ENCODE measurements at regions not wholly inside any gene's neighbourhood (a gene's known extent, or its start where the extent isn't known, plus 50 kb on each side); places are given as distances from the start of the nearest gene placed in this dataset.

DNA sequence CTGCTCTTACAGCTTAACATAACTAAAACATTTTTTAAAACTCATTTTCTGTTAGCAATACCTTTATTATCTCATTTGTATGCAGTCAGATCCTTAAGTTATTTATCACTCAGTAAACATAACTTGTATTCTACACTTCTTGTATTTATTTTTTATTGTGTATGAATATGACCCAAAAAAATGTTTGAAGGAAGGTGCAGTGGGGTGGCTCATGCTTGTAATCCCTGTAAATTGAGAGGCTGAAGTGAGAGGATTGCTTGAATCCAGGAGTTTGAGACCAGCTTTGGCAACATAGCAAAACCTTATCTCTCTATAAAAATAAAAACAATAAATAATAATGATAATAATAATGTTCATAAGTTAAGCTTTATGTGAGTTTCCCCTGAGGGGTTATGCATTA lies 1004.8 kb downstream of the SLITRK5 start:
- no peak overlapping the region for H3K9ac ChIP-seq (ENCODE audit: low read length)
- no peak for TF ChIP-seq EZH2phosphoT487 (IDR thresholded peaks at IDR 0.05; ENCODE audit: low read depth)
- TF ChIP-seq, protein P1, sequence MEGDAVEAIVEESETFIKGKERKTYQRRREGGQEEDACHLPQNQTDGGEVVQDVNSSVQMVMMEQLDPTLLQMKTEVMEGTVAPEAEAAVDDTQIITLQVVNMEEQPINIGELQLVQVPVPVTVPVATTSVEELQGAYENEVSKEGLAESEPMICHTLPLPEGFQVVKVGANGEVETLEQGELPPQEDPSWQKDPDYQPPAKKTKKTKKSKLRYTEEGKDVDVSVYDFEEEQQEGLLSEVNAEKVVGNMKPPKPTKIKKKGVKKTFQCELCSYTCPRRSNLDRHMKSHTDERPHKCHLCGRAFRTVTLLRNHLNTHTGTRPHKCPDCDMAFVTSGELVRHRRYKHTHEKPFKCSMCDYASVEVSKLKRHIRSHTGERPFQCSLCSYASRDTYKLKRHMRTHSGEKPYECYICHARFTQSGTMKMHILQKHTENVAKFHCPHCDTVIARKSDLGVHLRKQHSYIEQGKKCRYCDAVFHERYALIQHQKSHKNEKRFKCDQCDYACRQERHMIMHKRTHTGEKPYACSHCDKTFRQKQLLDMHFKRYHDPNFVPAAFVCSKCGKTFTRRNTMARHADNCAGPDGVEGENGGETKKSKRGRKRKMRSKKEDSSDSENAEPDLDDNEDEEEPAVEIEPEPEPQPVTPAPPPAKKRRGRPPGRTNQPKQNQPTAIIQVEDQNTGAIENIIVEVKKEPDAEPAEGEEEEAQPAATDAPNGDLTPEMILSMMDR (IDR thresholded peaks at IDR 0.05; ENCODE audit: low read depth, low read length) = no peak
- H3K4me3 ChIP-seq (ENCODE audit: low read length) = no peak overlapping the region
- no peaks in the 10 kb centered on the region for H3K36me3 ChIP-seq (replicated peaks; ENCODE audit: low read depth, low read length)
- no peak overlapping the region for H3K27ac ChIP-seq (ENCODE audit: low read length)
- H3K4me2 ChIP-seq (ENCODE audit: low read length) = no peak overlapping the region
- H3K4me1 ChIP-seq (ENCODE audit: low read length) = peaks cover 3% of the 10 kb centered on the region; the same call in 1 of the 2 replicates
- H3K27me3 ChIP-seq (ENCODE audit: low read depth, low read length) = no peaks in the 10 kb centered on the region
- no peaks in the 10 kb centered on the region for H4K20me1 ChIP-seq (ENCODE audit: insufficient read depth, low read length)
- no peaks in the 10 kb centered on the region for H3K79me2 ChIP-seq (ENCODE audit: low read length)
- H2AFZ ChIP-seq (ENCODE audit: low read depth, low read length) = no peak overlapping the region
- H3K9me3 ChIP-seq (ENCODE audit: insufficient read depth, low read length) = no peaks in the 10 kb centered on the region; the same call in 1 of the 2 replicates

DNA sequence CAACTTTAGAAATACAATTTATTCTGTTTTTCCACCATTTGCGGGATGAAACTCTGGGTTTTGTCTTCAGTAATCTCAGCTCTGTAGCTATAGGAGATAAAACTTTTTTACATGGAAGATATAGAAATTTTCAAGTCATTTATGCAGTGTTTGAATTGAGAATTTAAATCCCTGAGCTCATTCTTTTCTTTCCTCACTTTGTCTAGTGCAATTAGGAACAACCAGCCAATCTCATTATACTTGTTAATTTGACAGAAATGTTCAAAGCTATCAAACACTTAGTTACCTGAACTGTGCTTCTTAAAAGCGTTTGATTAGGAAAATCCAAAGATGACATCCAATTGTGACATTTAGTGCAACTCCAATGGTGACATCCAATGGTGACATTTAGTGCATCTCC lies 1014.3 kb downstream of the SLITRK5 start:
- Histone ChIP-seq H2AFZ (ENCODE audit: low read depth, low read length) (no peak overlapping the region), H3K27ac (ENCODE audit: low read length) (no peak overlapping the region), H3K27me3 (ENCODE audit: low read depth, low read length) (no peaks in the 10 kb centered on the region), H3K36me3 (replicated peaks; ENCODE audit: low read depth, low read length) (no peaks in the 10 kb centered on the region), H3K9ac (ENCODE audit: low read length) (no peak overlapping the region), H3K9me3 (ENCODE audit: insufficient read depth, low read length) (no peaks in the 10 kb centered on the region; the same call in 1 of the 2 replicates), H3K79me2 (ENCODE audit: low read length) (no peaks in the 10 kb centered on the region), H3K4me3 (ENCODE audit: low read length) (no peak overlapping the region), H4K20me1 (ENCODE audit: insufficient read depth, low read length) (no peaks in the 10 kb centered on the region), H3K4me1 (ENCODE audit: low read length) (no peaks in the 10 kb centered on the region), H3K4me2 (ENCODE audit: low read length) (no peak overlapping the region)
- TF ChIP-seq, protein P1 (IDR thresholded peaks at IDR 0.05; ENCODE audit: low read depth, low read length) = no peak
- no peak for TF ChIP-seq EZH2phosphoT487 (IDR thresholded peaks at IDR 0.05; ENCODE audit: low read depth)

DNA sequence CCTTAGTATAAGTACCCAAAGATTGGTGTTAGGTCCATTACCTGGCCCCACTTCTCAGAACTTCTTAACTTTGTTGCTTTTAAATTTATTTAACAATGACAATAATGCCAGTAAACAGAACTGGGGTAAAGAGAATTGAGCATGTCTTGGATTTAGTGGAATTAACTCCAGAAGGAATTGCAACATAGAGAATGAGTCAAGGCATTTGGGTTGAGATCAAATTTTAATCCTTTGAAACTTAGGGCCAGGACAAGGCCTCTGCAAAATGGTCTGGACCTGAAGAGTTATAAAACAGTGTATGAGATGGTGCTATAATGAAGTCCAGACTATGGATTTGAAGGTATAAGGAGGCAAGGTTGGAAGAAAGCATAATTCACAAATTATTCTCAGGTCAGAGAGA lies 1030.4 kb downstream of the SLITRK5 start:
- Histone ChIP-seq H3K4me3 (ENCODE audit: low read length) (no peak overlapping the region), H3K9me3 (ENCODE audit: insufficient read depth, low read length) (no peaks in the 10 kb centered on the region), H3K9ac (ENCODE audit: low read length) (no peak overlapping the region), H2AFZ (ENCODE audit: low read depth, low read length) (no peak overlapping the region), H3K79me2 (ENCODE audit: low read length) (no peaks in the 10 kb centered on the region), H3K27me3 (ENCODE audit: low read depth, low read length) (no peaks in the 10 kb centered on the region), H3K4me2 (ENCODE audit: low read length) (no peak overlapping the region), H3K36me3 (replicated peaks; ENCODE audit: low read depth, low read length) (no peaks in the 10 kb centered on the region), H4K20me1 (ENCODE audit: insufficient read depth, low read length) (no peaks in the 10 kb centered on the region), H3K27ac (ENCODE audit: low read length) (no peak overlapping the region), H3K4me1 (ENCODE audit: low read length) (peaks cover 12% of the 10 kb centered on the region; the same call in 1 of the 2 replicates)
- TF ChIP-seq, protein P1 (IDR thresholded peaks at IDR 0.05; ENCODE audit: low read depth, low read length) = no peak
- no peak for TF ChIP-seq EZH2phosphoT487 (IDR thresholded peaks at IDR 0.05; ENCODE audit: low read depth)

DNA sequence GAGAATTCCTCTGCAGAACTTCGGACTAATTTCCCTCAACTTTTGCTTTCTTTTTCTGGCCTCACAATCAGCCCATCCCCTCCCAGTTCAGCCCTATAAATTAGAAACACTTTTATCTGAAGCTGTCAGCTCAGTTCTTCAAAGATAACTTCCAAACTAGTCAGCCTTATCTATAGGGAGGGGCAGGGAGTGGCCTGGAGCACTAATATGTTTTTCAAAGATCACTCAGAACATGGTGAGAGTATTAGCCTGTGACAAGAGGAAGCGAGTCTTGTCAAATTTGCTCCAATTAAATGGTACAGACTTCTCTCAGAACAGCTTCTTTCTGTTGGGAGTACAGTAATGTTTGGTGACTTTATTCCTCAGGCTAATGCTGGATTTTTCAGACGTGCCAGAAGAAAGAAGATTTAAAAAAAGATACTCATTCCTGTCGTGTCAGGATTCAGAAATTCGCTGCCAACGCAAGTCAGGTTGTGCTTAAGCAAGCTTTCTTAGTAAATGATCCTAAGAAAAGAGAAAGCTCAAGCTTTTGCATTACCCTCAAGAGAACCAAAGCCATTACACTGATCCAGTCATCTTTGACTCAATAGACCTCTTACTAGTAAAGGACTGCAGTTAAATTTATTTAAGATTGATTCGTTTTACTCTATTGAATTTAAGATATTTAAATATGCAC lies 1033.6 kb downstream of the SLITRK5 start:
- H3K79me2 ChIP-seq (ENCODE audit: low read length) = no peaks in the 10 kb centered on the region
- H3K27me3 ChIP-seq (ENCODE audit: low read depth, low read length) = no peaks in the 10 kb centered on the region
- peak overlapping the region; percentile 32 for H3K9ac ChIP-seq (ENCODE audit: low read length)
- TF ChIP-seq EZH2phosphoT487 (IDR thresholded peaks at IDR 0.05; ENCODE audit: low read depth) = no peak
- TF ChIP-seq, protein P1 (IDR thresholded peaks at IDR 0.05; ENCODE audit: low read depth, low read length) = no peak
- no peaks in the 10 kb centered on the region for H4K20me1 ChIP-seq (ENCODE audit: insufficient read depth, low read length)
- peak overlapping the region; percentile 67 for H3K4me2 ChIP-seq (ENCODE audit: low read length)
- H2AFZ ChIP-seq (ENCODE audit: low read depth, low read length) = peak overlapping the region; percentile 96
- no peaks in the 10 kb centered on the region for H3K9me3 ChIP-seq (ENCODE audit: insufficient read depth, low read length)
- no peaks in the 10 kb centered on the region for H3K36me3 ChIP-seq (replicated peaks; ENCODE audit: low read depth, low read length)
- no peak overlapping the region for H3K27ac ChIP-seq (ENCODE audit: low read length)
- peak overlapping the region; percentile 70 for H3K4me3 ChIP-seq (ENCODE audit: low read length)
- peaks cover 12% of the 10 kb centered on the region; the same call in 1 of the 2 replicates for H3K4me1 ChIP-seq (ENCODE audit: low read length)

Data from OCI-LY3 (cell line).